HL-60 (cell line): ENCODE measurements at regions not wholly inside any gene's neighbourhood (a gene's known extent, or its start where the extent isn't known, plus 50 kb on each side); places are given as distances from the start of the nearest gene placed in this dataset.

Source experiments
- DNase-seq, 2 experiments: peaks; one replicate each; pipeline ENCODE4 v3.0.0-alpha.2; 2010 to 2020; ENCODE audit warnings: low read depth in 1 of 2, low spot score in 1 of 2
- H3K27ac ChIP-seq: fragments of 250-450 bp; sonication (Bioruptor Pico); replicated peaks from 2 replicates; pipeline ENCODE4 v1.5.1; 2020; ENCODE audit warnings: mild to moderate bottlenecking, moderate library complexity
- H3K27me3 ChIP-seq: fragments of 250-450 bp; sonication (Bioruptor Pico); 2 replicates; pipeline ENCODE4 v1.5.1; 2021; ENCODE audit warnings: mild to moderate bottlenecking, moderate library complexity; ENCODE audit not compliant: insufficient read depth, poor library complexity, severe bottlenecking
- H3K4me3 ChIP-seq: replicated peaks from 2 replicates; pipeline ENCODE4 v1.5.1; 2011; ENCODE audit warnings: mild to moderate bottlenecking, control low read depth, low read length; ENCODE audit not compliant: insufficient read depth
- GABPA ChIP-seq: IDR thresholded peaks from 2 replicates; pipeline ENCODE4 v1.6.1; 2012; ENCODE audit warnings: low read depth
- POLR2AphosphoS5 ChIP-seq: IDR thresholded peaks from 2 replicates; pipeline ENCODE4 v1.6.1; 2012; ENCODE audit warnings: low read depth
- SPI1 ChIP-seq: IDR thresholded peaks from 2 replicates; pipeline ENCODE4 v1.6.1; 2012; ENCODE audit warnings: low read depth, mild to moderate bottlenecking, borderline replicate concordance
- TF ChIP-seq, protein P1 (sequence below): IDR thresholded peaks from 2 replicates; pipeline ENCODE4 v1.6.1; 2012; ENCODE audit warnings: low read depth; ENCODE audit not compliant: insufficient replicate concordance
- TF ChIP-seq, protein P2 (sequence below): IDR thresholded peaks from one replicate; pipeline ENCODE4 v1.5.1; 2011; ENCODE audit warnings: low read length, control low read depth, inconsistent platforms; ENCODE audit not compliant: insufficient read depth

DNA sequence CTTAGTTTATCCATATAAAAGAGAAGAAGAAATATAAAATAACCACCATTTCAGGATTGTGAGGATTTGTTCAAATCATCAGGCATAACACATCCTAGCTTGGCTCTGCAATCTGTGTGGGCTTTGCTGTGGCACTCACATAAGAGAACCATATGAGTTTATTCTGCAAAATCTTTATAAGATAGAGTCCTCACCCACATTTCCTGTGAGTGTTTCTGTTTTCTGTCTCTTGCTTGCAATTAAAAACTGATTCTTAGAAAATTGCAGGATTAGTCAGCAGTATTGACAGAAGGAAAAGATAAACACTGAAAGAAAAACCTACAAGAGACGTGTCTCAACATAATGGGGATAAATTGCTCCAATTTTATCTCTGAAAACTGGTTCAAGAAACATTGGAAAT lies 258.5 kb downstream of the RND3 start:
- Histone ChIP-seq H3K27ac (no peak overlapping the region), H3K27me3 (no peaks in the 10 kb centered on the region), H3K4me3 (no peak overlapping the region)
- DNase-seq = no peak
- TF ChIP-seq, protein P1, sequence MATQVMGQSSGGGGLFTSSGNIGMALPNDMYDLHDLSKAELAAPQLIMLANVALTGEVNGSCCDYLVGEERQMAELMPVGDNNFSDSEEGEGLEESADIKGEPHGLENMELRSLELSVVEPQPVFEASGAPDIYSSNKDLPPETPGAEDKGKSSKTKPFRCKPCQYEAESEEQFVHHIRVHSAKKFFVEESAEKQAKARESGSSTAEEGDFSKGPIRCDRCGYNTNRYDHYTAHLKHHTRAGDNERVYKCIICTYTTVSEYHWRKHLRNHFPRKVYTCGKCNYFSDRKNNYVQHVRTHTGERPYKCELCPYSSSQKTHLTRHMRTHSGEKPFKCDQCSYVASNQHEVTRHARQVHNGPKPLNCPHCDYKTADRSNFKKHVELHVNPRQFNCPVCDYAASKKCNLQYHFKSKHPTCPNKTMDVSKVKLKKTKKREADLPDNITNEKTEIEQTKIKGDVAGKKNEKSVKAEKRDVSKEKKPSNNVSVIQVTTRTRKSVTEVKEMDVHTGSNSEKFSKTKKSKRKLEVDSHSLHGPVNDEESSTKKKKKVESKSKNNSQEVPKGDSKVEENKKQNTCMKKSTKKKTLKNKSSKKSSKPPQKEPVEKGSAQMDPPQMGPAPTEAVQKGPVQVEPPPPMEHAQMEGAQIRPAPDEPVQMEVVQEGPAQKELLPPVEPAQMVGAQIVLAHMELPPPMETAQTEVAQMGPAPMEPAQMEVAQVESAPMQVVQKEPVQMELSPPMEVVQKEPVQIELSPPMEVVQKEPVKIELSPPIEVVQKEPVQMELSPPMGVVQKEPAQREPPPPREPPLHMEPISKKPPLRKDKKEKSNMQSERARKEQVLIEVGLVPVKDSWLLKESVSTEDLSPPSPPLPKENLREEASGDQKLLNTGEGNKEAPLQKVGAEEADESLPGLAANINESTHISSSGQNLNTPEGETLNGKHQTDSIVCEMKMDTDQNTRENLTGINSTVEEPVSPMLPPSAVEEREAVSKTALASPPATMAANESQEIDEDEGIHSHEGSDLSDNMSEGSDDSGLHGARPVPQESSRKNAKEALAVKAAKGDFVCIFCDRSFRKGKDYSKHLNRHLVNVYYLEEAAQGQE = no peak
- TF ChIP-seq, protein P2, sequence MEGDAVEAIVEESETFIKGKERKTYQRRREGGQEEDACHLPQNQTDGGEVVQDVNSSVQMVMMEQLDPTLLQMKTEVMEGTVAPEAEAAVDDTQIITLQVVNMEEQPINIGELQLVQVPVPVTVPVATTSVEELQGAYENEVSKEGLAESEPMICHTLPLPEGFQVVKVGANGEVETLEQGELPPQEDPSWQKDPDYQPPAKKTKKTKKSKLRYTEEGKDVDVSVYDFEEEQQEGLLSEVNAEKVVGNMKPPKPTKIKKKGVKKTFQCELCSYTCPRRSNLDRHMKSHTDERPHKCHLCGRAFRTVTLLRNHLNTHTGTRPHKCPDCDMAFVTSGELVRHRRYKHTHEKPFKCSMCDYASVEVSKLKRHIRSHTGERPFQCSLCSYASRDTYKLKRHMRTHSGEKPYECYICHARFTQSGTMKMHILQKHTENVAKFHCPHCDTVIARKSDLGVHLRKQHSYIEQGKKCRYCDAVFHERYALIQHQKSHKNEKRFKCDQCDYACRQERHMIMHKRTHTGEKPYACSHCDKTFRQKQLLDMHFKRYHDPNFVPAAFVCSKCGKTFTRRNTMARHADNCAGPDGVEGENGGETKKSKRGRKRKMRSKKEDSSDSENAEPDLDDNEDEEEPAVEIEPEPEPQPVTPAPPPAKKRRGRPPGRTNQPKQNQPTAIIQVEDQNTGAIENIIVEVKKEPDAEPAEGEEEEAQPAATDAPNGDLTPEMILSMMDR = no peak
- no peak for TF ChIP-seq POLR2AphosphoS5
- no peak for TF ChIP-seq GABPA
- TF ChIP-seq SPI1 = no peak

DNA sequence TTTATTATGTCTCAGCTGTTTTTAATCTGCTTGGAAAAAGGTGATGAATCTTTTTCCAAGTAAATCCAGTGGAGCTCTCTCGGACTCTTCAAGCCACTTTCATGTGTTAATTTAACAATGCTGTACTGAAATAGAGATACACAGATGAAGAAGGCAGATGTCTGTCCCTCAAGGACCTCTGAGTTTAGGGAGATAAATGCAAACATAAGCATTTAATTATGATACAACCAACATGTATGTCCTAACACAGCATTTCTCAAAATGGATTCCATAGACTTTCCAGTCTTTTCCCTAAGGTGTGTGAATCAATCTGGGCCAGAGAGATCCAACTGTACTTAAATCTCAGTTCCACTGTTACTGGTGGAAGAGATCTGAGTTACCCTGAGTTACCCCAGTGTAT lies 262.4 kb downstream of the RND3 start:
- TF ChIP-seq POLR2AphosphoS5 (no peak), GABPA (no peak), SPI1 (no peak)
- TF ChIP-seq, protein P1 = no peak
- TF ChIP-seq, protein P2 = no peak
- DNase-seq = no peak
- Histone ChIP-seq H3K27ac (no peak overlapping the region), H3K4me3 (no peak overlapping the region), H3K27me3 (no peaks in the 10 kb centered on the region)

DNA sequence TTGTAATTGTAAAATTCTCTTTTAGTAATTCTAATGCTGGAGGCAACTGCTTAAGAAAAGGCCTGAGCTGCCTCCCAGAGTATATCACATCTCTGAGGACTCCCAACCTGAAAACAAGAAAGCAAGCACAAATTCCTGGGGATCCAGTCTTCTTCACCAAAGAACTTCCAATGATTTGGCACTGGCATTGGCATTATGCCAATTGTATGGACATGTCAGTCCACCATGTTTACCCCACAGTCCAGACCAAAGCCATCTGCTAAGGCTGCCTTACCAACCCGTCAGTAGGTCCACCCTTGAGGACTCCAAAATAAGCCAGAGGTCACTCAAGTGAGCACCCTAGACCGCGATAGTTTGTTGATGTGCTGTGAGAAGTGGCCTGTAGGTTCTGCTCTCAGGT lies 263.1 kb downstream of the RND3 start:
- TF ChIP-seq GABPA = no peak
- TF ChIP-seq, protein P2 = no peak
- TF ChIP-seq, protein P1 = no peak
- TF ChIP-seq POLR2AphosphoS5 = no peak
- no peak for TF ChIP-seq SPI1
- Histone ChIP-seq H3K27me3 (no peaks in the 10 kb centered on the region), H3K27ac (no peak overlapping the region), H3K4me3 (no peak overlapping the region)
- DNase-seq = no peak
